A549 (cell line): ENCODE measurements at regions not wholly inside any gene's neighbourhood (a gene's known extent, or its start where the extent isn't known, plus 50 kb on each side); places are given as distances from the start of the nearest gene placed in this dataset.

Experiments
- ATAC-seq, 2 experiments: fragments of 200-7000 bp in 1 of 2; fragments of >200 bp in 1 of 2; cut with Nextera tagmentation in 1 of 2; cut with Tn5 transposase in 1 of 2; 3 replicates each; pipeline versions ENCODE4 v1.8.0 to v1.9.1; 2018 to 2020; ENCODE audit warnings: mild to moderate bottlenecking in 1 of 2, moderate library complexity in 1 of 2
- CTCF ChIA-PET: fragments of 300-600 bp; sonication (Branson Sonifier 250); formaldehyde crosslinking; extraction: SDS; loops from one replicate; lab custom pipeline; 2021; ENCODE audit warnings: antibody characterized with exemption, inconsistent platforms; lab: Yijun Ruan, JAX
- POLR2A ChIA-PET: fragments of 350-600 bp; formaldehyde crosslinking; extraction: SDS; loops from one replicate; lab custom pipeline; 2021; ENCODE audit warnings: antibody characterized with exemption, inconsistent platforms; lab: Yijun Ruan, JAX
- DNase-seq, 2 experiments: peaks; one replicate each; pipeline versions ENCODE4 v3.0.0 to v3.0.0-alpha.2; 2011 to 2016; ENCODE audit warnings: low read depth in 1 of 2, low spot score in 1 of 2
- FAIRE-seq: peaks from 2 replicates; lab custom pipeline; 2011; peaks lifted over from hg19 to GRCh38; lab: Jason Lieb, UNC
- H3K27ac ChIP-seq, 2 experiments: fragments of >200 bp; sonication (Bioruptor Twin); formaldehyde crosslinking; 3 replicates each; pipeline ENCODE4 v1.5.1; 2016 to 2017
- H3K4me1 ChIP-seq: fragments of >200 bp; sonication (Bioruptor Twin); formaldehyde crosslinking; 3 replicates; pipeline ENCODE4 v1.6.1; 2016
- H3K4me2 ChIP-seq: fragments of >200 bp; sonication (Bioruptor Twin); formaldehyde crosslinking; 3 replicates; pipeline ENCODE4 v1.6.1; 2016
- H3K4me3 ChIP-seq: fragments of >200 bp; sonication (Bioruptor Twin); formaldehyde crosslinking; 3 replicates; pipeline ENCODE4 v1.5.1; 2016
- H3K9me3 ChIP-seq: fragments of >200 bp; sonication (Bioruptor Twin); formaldehyde crosslinking; 3 replicates; pipeline ENCODE4 v1.6.1; 2016
- BCL3 ChIP-seq: fragments of >200 bp; sonication (Bioruptor Twin); formaldehyde crosslinking; IDR thresholded peaks from 3 replicates; pipeline ENCODE4 v1.6.1; 2016
- CBX2 ChIP-seq: fragments of 200-600 bp; sonication (generic); IDR thresholded peaks from 2 replicates; pipeline ENCODE4 v1.6.1; 2016; ENCODE audit warnings: low read depth, mild to moderate bottlenecking, borderline replicate concordance
- CEBPB ChIP-seq, 2 experiments: fragments of >200 bp in 1 of 2; sonication (Bioruptor Twin) in 1 of 2; formaldehyde crosslinking in 1 of 2; IDR thresholded peaks; 2 replicates each; pipeline ENCODE4 v1.6.1; 2012 to 2016
- CHD2 ChIP-seq: fragments of 150-350 bp; IDR thresholded peaks from 2 replicates; pipeline ENCODE4 v1.6.1; 2014; ENCODE audit warnings: low read length; ENCODE audit not compliant: partially characterized antibody
- CHD4 ChIP-seq: fragments of 200-600 bp; sonication (generic); IDR thresholded peaks from 2 replicates; pipeline ENCODE4 v1.6.1; 2016; ENCODE audit warnings: antibody characterized with exemption, mild to moderate bottlenecking, borderline replicate concordance
- E2F6 ChIP-seq: IDR thresholded peaks from 2 replicates; pipeline ENCODE4 v1.6.1; 2012; ENCODE audit warnings: low read depth, borderline replicate concordance
- EHF ChIP-seq: fragments of 250-450 bp; sonication (Bioruptor Pico); IDR thresholded peaks from 2 replicates; pipeline ENCODE4 v1.5.0; 2020; ENCODE audit warnings: mild to moderate bottlenecking
- EHMT2 ChIP-seq: fragments of 200-600 bp; sonication (generic); IDR thresholded peaks from 2 replicates; pipeline ENCODE4 v1.6.1; 2016; ENCODE audit warnings: antibody characterized with exemption, low read depth, mild to moderate bottlenecking, moderate library complexity
- FOSL2 ChIP-seq, 2 experiments: fragments of 450-650 bp in 1 of 2; fragments of >200 bp in 1 of 2; sonication (Bioruptor Twin) in 1 of 2; formaldehyde crosslinking; IDR thresholded peaks; 2 replicates each; pipeline versions ENCODE4 v1.5.0 to v1.6.1; 2016 to 2020; ENCODE audit warnings: mild to moderate bottlenecking in 1 of 2, moderate library complexity in 1 of 2
- HDAC2 ChIP-seq: fragments of 200-600 bp; sonication (generic); IDR thresholded peaks from 2 replicates; pipeline ENCODE4 v1.6.1; 2016
- HES2 ChIP-seq: fragments of >200 bp; sonication (Bioruptor Twin); formaldehyde crosslinking; IDR thresholded peaks from 2 replicates; pipeline ENCODE4 v1.6.1; 2016
- HEYL ChIP-seq: fragments of 250-450 bp; sonication (Bioruptor Pico); IDR thresholded peaks from 2 replicates; pipeline ENCODE4 v1.8.0; 2021; ENCODE audit warnings: mild to moderate bottlenecking, moderate library complexity
- KDM1A ChIP-seq: fragments of 200-600 bp; sonication (generic); IDR thresholded peaks from 2 replicates; pipeline ENCODE4 v1.6.1; 2016; ENCODE audit warnings: low read depth, mild to moderate bottlenecking
- KDM5A ChIP-seq: fragments of 200-600 bp; sonication (generic); IDR thresholded peaks from 2 replicates; pipeline ENCODE4 v1.6.1; 2016; ENCODE audit warnings: antibody characterized with exemption, mild to moderate bottlenecking
- MAZ ChIP-seq: fragments of 150-350 bp; IDR thresholded peaks from 2 replicates; pipeline ENCODE4 v1.6.1; 2014; ENCODE audit warnings: antibody characterized with exemption, low read depth, low read length, borderline replicate concordance
- MYC ChIP-seq: IDR thresholded peaks from 2 replicates; pipeline ENCODE4 v1.6.1; 2012; ENCODE audit warnings: mild to moderate bottlenecking, inconsistent platforms, low read length, improper control_type of control experiment, borderline replicate concordance
- NFE2L2 ChIP-seq: fragments of 150-350 bp; conservative IDR thresholded peaks from 2 replicates; pipeline ENCODE4 v1.6.1; 2014; ENCODE audit warnings: low read length
- NPAS2 ChIP-seq: fragments of 250-450 bp; sonication (Bioruptor Pico); IDR thresholded peaks from 2 replicates; pipeline ENCODE4 v1.8.0; 2022; ENCODE audit warnings: mild to moderate bottlenecking, moderate library complexity, borderline replicate concordance
- NR3C1 ChIP-seq: fragments of >200 bp; sonication (Bioruptor Twin); formaldehyde crosslinking; IDR thresholded peaks from 3 replicates; pipeline ENCODE4 v1.6.1; 2017
- POLR2A ChIP-seq: IDR thresholded peaks from 2 replicates; pipeline ENCODE4 v1.6.1; 2012; ENCODE audit warnings: mild to moderate bottlenecking, low read length
- POLR2AphosphoS2 ChIP-seq: conservative IDR thresholded peaks from 2 replicates; pipeline ENCODE4 v1.6.1; 2012; ENCODE audit warnings: low read length, improper control_type of control experiment, inconsistent platforms
- REST ChIP-seq: fragments of 200-600 bp; sonication (generic); IDR thresholded peaks from 2 replicates; pipeline ENCODE4 v1.6.1; 2016; ENCODE audit warnings: antibody characterized with exemption, mild to moderate bottlenecking, moderate library complexity
- RNF2 ChIP-seq: fragments of 200-600 bp; sonication (generic); IDR thresholded peaks from 2 replicates; pipeline ENCODE4 v1.6.1; 2016; ENCODE audit warnings: low read depth, mild to moderate bottlenecking, antibody characterized with exemption, moderate library complexity, borderline replicate concordance
- TFCP2L1 ChIP-seq: fragments of 250-450 bp; sonication (Bioruptor Pico); IDR thresholded peaks from 2 replicates; pipeline ENCODE4 v1.5.0; 2021; ENCODE audit warnings: mild to moderate bottlenecking
- TP53 ChIP-seq: fragments of 250-450 bp; sonication (Bioruptor Pico); IDR thresholded peaks from 2 replicates; pipeline ENCODE4 v1.5.0; 2021; ENCODE audit warnings: mild to moderate bottlenecking, moderate library complexity
- ZC3H11A ChIP-seq: fragments of 450-650 bp; IDR thresholded peaks from 2 replicates; pipeline ENCODE4 v1.6.1; 2014; ENCODE audit warnings: antibody characterized with exemption, mild to moderate bottlenecking
- ZNF302 ChIP-seq: fragments of 250-450 bp; sonication (Bioruptor Pico); IDR thresholded peaks from 2 replicates; pipeline ENCODE4 v1.9.0; 2021; ENCODE audit warnings: inconsistent platforms, mild to moderate bottlenecking, moderate library complexity
- ZSCAN20 ChIP-seq: fragments of 250-450 bp; sonication (Bioruptor Pico); IDR thresholded peaks from 2 replicates; pipeline ENCODE4 v1.8.0; 2022; ENCODE audit warnings: mild to moderate bottlenecking, moderate library complexity
- WGBS: methylation state at CpG from one replicate; pipeline ENCODE4 v1.1.6; 2017; ENCODE audit errors: missing lambda C conversion rate; 5-methylcytosine and 5-hydroxymethylcytosine counted together

GRCh38 chr1:59195151-59195550 lies 101.7 kb upstream of the FGGY start:
- DNase-seq (no peak), FAIRE-seq (no peak), ATAC-seq (no peak)
- whole genome bisulfite sequencing, result 17% methylated on average over 1 of the region's 1 CpG
- no peaks in the 10 kb centered on the region for H3K4me1 ChIP-seq
- H3K27ac ChIP-seq, result no peak overlapping the region
- no peak for TF ChIP-seq HDAC2
- TF ChIP-seq RNF2, result no peak
- TF ChIP-seq ZC3H11A, result no peak
- TF ChIP-seq ZSCAN20, result no peak
- TF ChIP-seq EHF (CRISPR knock-in tag), result no peak
- no peak for TF ChIP-seq CBX2
- no peak for TF ChIP-seq NR3C1
- no peak for TF ChIP-seq POLR2AphosphoS2
- TF ChIP-seq KDM1A, result no peak
- TF ChIP-seq NPAS2 (CRISPR knock-in tag), result no peak
- TF ChIP-seq HES2, result no peak
- TF ChIP-seq BCL3, result no peak
- H3K9me3 ChIP-seq, result no peaks in the 10 kb centered on the region
- ChIA-PET CTCF (no interaction called here), POLR2A (no interaction called here)
- H3K4me3 ChIP-seq, result no peak overlapping the region
- H3K4me2 ChIP-seq, result no peak overlapping the region

GRCh38 chr1:59198564-59198963 lies 98.3 kb upstream of the FGGY start:
- TF ChIP-seq REST, result no peak
- no peak for TF ChIP-seq FOSL2 (IDR thresholded peaks at IDR 0.05)
- TF ChIP-seq FOSL2 (CRISPR knock-in tag; IDR thresholded peaks at IDR 0.05), result no peak
- no peak for TF ChIP-seq TFCP2L1 (CRISPR knock-in tag)
- TF ChIP-seq POLR2AphosphoS2, result no peak
- TF ChIP-seq MYC, result no peak
- no peak for TF ChIP-seq HEYL (CRISPR knock-in tag)
- TF ChIP-seq MAZ, result no peak
- no peak for TF ChIP-seq E2F6
- no peak for TF ChIP-seq NFE2L2
- TF ChIP-seq ZNF302 (CRISPR knock-in tag), result no peak
- no peak for TF ChIP-seq HDAC2
- no peak for TF ChIP-seq NR3C1
- TF ChIP-seq EHMT2, result no peak
- TF ChIP-seq KDM5A, result no peak
- TF ChIP-seq CHD2, result no peak
- TF ChIP-seq POLR2A, result no peak
- no peak for TF ChIP-seq CEBPB (IDR thresholded peaks at IDR 0.05)
- no peak for TF ChIP-seq CHD4
- no peak for TF ChIP-seq TP53
- CTCF ChIA-PET, result no interaction called here
- DNase-seq, result no peak
- Histone ChIP-seq H3K27ac (no peak overlapping the region), H3K4me1 (no peaks in the 10 kb centered on the region), H3K4me2 (no peak overlapping the region), H3K9me3 (no peaks in the 10 kb centered on the region), H3K4me3 (no peak overlapping the region)
- 73% methylated on average over 4 of the region's 4 CpGs for WGBS
- no peak for ATAC-seq
- POLR2A ChIA-PET, result no interaction called here
- no peak for FAIRE-seq
